Keratinocyte (primary cell): ENCODE measurements at regions not wholly inside any gene's neighbourhood (a gene's known extent, or its start where the extent isn't known, plus 50 kb on each side); places are given as distances from the start of the nearest gene placed in this dataset.

Experiments used
- DNase-seq: peaks from one replicate; pipeline ENCODE4 v3.0.0-alpha.2; 2011; ENCODE audit warnings: low read depth, missing footprints, low spot score
- FAIRE-seq: peaks from 2 replicates; lab custom pipeline; 2011; peaks lifted over from hg19 to GRCh38; lab: Jason Lieb, UNC
- H2AFZ ChIP-seq: 2 replicates; pipeline ENCODE4 v1.6.0; 2012; ENCODE audit warnings: low read length, control low read depth, inconsistent platforms; ENCODE audit not compliant: control insufficient read depth
- H3K27ac ChIP-seq: 2 replicates; pipeline ENCODE4 v1.5.1; 2011; ENCODE audit warnings: low read length; ENCODE audit not compliant: control insufficient read depth, insufficient read depth
- H3K27me3 ChIP-seq: 3 replicates; pipeline ENCODE4 v1.6.0; 2011; ENCODE audit warnings: low read length; ENCODE audit not compliant: control insufficient read depth, insufficient read depth; ENCODE audit errors: extremely low read depth
- H3K36me3 ChIP-seq, 2 experiments: 2 replicates in 1 of 2; 3 replicates in 1 of 2; pipeline ENCODE4 v1.5.1; 2011; ENCODE audit warnings: low read length in 2 of 2, mild to moderate bottlenecking in 1 of 2; ENCODE audit not compliant: control insufficient read depth in 2 of 2, insufficient read depth in 2 of 2; ENCODE audit errors: extremely low read depth in 1 of 2
- H3K4me1 ChIP-seq: 3 replicates; pipeline ENCODE4 v1.5.1; 2011; ENCODE audit warnings: low read length; ENCODE audit not compliant: control insufficient read depth, insufficient read depth; ENCODE audit errors: extremely low read depth
- H3K4me2 ChIP-seq: 3 replicates; pipeline ENCODE4 v1.6.0; 2011; ENCODE audit warnings: low read depth, low read length; ENCODE audit not compliant: control insufficient read depth, insufficient read depth; ENCODE audit errors: extremely low read depth
- H3K4me3 ChIP-seq, 3 experiments: fragments of 200-600 bp in 1 of 3; sonication (generic) in 1 of 3; 2 replicates in 2 of 3; 3 replicates in 1 of 3; pipeline ENCODE4 v1.5.1; 2011 to 2016; ENCODE audit warnings: low read length in 3 of 3, mild to moderate bottlenecking in 3 of 3, control low read depth in 2 of 3, inconsistent platforms in 1 of 3, low read depth in 1 of 3, mixed read lengths in 1 of 3, mixed run types in 1 of 3, moderate library complexity in 1 of 3; ENCODE audit not compliant: control insufficient read depth in 2 of 3, insufficient read depth in 2 of 3; ENCODE audit errors: extremely low read depth in 1 of 3
- H3K79me2 ChIP-seq: 2 replicates; pipeline ENCODE4 v1.6.0; 2012; ENCODE audit warnings: low read length; ENCODE audit not compliant: control insufficient read depth, insufficient read depth
- H3K9ac ChIP-seq: 3 replicates; pipeline ENCODE4 v1.6.0; 2011; ENCODE audit warnings: low read length; ENCODE audit not compliant: control insufficient read depth, insufficient read depth; ENCODE audit errors: extremely low read depth
- H3K9me1 ChIP-seq: 3 replicates; pipeline ENCODE4 v1.6.0; 2011; ENCODE audit warnings: low read length; ENCODE audit not compliant: control insufficient read depth, insufficient read depth; ENCODE audit errors: extremely low read depth
- H3K9me3 ChIP-seq: 2 replicates; pipeline ENCODE4 v1.5.1; 2012; ENCODE audit warnings: low read depth, low read length; ENCODE audit not compliant: control insufficient read depth
- H4K20me1 ChIP-seq: 3 replicates; pipeline ENCODE4 v1.6.0; 2011; ENCODE audit warnings: low read length; ENCODE audit not compliant: control insufficient read depth, insufficient read depth; ENCODE audit errors: extremely low read depth
- EZH2 ChIP-seq: IDR thresholded peaks from one replicate; pipeline ENCODE4 v1.6.1; 2012; ENCODE audit warnings: inconsistent platforms, mild to moderate bottlenecking, low read length, moderate library complexity
- dilution Hi-C: fragments of 300-500 bp; cut with MboI; formaldehyde crosslinking; loops from one replicate; pipeline ENCODE4 v1.7.0; 2020; ENCODE audit warnings: low sequenced_read_pairs; ENCODE audit not compliant: extremely low pct_ligation_motif_present
- TF ChIP-seq, protein P1 (sequence below), 3 experiments: IDR thresholded peaks in 1 of 3; conservative IDR thresholded peaks in 1 of 3; optimal IDR thresholded peaks in 1 of 3; 2 replicates in 2 of 3; 3 replicates in 1 of 3; pipeline versions ENCODE3 to v1.5.1; 2011; ENCODE audit warnings: low read length in 3 of 3, mild to moderate bottlenecking in 3 of 3, moderate library complexity in 2 of 3, control low read depth in 1 of 3, inconsistent platforms in 1 of 3; ENCODE audit not compliant: insufficient read depth in 2 of 3; ENCODE audit errors: extremely low read depth in 1 of 3

DNA sequence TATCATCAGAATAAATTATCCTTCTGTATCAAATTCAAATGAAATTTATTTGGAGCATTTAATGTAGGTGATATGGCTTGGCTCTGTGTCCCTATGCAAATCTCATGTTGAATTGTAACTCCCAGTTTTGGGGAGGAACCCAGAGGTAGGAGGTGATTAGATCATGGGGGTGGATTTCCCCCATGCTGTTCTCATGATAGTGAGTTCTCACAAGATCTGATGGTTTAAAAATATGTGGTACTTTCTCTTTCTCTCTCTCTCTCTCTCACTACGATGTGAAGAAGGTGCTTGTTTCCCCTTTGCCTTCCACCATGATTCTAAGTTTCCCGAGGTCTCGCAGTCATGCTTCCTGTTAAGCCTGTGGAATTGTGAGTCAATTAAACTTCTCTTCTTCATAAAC, 678.4 kb upstream of the RGMB start:
- no peak for FAIRE-seq

DNA sequence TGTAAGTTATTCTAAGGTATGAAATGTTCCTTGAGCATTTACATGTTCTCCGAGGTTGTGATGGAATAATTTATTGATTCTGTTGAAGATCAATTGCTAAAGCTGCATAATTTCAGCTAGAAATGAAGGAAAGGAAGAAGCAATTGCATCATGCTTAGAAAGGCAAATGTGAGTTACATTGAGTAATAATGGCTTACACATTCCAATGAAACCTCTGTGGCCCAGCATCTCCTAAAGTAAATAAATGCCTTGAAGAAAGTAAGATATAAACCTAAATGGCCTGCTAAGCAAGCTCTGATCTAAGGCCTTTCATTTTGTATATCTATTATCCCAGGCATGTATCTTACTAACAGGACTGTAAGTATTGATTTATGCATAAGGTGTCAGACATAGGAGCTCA, 677.3 kb upstream of the RGMB start:
- no peak overlapping the region for H3K4me3 ChIP-seq
- H3K27ac ChIP-seq, result no peak overlapping the region
- no peaks in the 10 kb centered on the region for H3K36me3 ChIP-seq
- peaks cover 11% of the 10 kb centered on the region for H3K4me1 ChIP-seq
- no peak for TF ChIP-seq EZH2
- TF ChIP-seq, protein P1, sequence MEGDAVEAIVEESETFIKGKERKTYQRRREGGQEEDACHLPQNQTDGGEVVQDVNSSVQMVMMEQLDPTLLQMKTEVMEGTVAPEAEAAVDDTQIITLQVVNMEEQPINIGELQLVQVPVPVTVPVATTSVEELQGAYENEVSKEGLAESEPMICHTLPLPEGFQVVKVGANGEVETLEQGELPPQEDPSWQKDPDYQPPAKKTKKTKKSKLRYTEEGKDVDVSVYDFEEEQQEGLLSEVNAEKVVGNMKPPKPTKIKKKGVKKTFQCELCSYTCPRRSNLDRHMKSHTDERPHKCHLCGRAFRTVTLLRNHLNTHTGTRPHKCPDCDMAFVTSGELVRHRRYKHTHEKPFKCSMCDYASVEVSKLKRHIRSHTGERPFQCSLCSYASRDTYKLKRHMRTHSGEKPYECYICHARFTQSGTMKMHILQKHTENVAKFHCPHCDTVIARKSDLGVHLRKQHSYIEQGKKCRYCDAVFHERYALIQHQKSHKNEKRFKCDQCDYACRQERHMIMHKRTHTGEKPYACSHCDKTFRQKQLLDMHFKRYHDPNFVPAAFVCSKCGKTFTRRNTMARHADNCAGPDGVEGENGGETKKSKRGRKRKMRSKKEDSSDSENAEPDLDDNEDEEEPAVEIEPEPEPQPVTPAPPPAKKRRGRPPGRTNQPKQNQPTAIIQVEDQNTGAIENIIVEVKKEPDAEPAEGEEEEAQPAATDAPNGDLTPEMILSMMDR (optimal IDR thresholded peaks at IDR 0.05 in 1 of 3, IDR thresholded peaks at IDR 0.05 in 1 of 3, conservative IDR thresholded peaks at IDR 0.05 in 1 of 3; ENCODE audit: extremely low read depth in 1 of 3, insufficient read depth in 2 of 3, low read length in 3 of 3), result no peak
- no peak for FAIRE-seq
- H2AFZ ChIP-seq, result peak overlapping the region; percentile 10
- H3K4me2 ChIP-seq, result no peak overlapping the region
- H3K79me2 ChIP-seq, result no peaks in the 10 kb centered on the region
- dilution Hi-C loops, result no loop called here
- no peaks in the 10 kb centered on the region for H4K20me1 ChIP-seq
- no peaks in the 10 kb centered on the region for H3K9me3 ChIP-seq
- no peak for DNase-seq
- no peaks in the 10 kb centered on the region for H3K27me3 ChIP-seq
- H3K9ac ChIP-seq, result no peak overlapping the region
- no peaks in the 10 kb centered on the region for H3K9me1 ChIP-seq

More for the DNA sequence above, 678.4 kb upstream of the RGMB start:
- H3K36me3 ChIP-seq, result no peaks in the 10 kb centered on the region
- H3K9me1 ChIP-seq, result no peaks in the 10 kb centered on the region
- no peak overlapping the region for H3K27ac ChIP-seq
- no peak for DNase-seq
- no peaks in the 10 kb centered on the region for H3K27me3 ChIP-seq
- H3K4me1 ChIP-seq, result peaks cover 11% of the 10 kb centered on the region
- no peak for TF ChIP-seq EZH2
- TF ChIP-seq, protein P1 (optimal IDR thresholded peaks at IDR 0.05 in 1 of 3, IDR thresholded peaks at IDR 0.05 in 1 of 3, conservative IDR thresholded peaks at IDR 0.05 in 1 of 3; ENCODE audit: extremely low read depth in 1 of 3, insufficient read depth in 2 of 3, low read length in 3 of 3), result no peak
- no peak overlapping the region for H3K9ac ChIP-seq
- dilution Hi-C loops, result no loop called here
- H4K20me1 ChIP-seq, result no peaks in the 10 kb centered on the region
- H3K4me3 ChIP-seq, result no peak overlapping the region
- H3K4me2 ChIP-seq, result no peak overlapping the region
- H3K79me2 ChIP-seq, result no peaks in the 10 kb centered on the region
- no peak overlapping the region for H2AFZ ChIP-seq
- H3K9me3 ChIP-seq, result no peaks in the 10 kb centered on the region
